ENCODE measurements at regions not wholly inside any gene's neighbourhood (a gene's known extent, or its start where the extent isn't known, plus 50 kb on each side); places are given as distances from the start of the nearest gene placed in this dataset.

GRCh38 chr4:57665806-57666205 lies 555.6 kb upstream of the IGFBP7 start:
- ATAC-seq (ENCODE audit: insufficient number of reproducible peaks, low FRiP score, low read depth) (no peak), DNase-seq (ENCODE audit: low spot score) (no peak)
- Histone ChIP-seq H3K4me3 (no peak overlapping the region), H3K36me3 (no peaks in the 10 kb centered on the region), H3K4me1 (ENCODE audit: control insufficient read depth in 1 of 2, low read depth in 2 of 2) (no peaks in the 10 kb centered on the region), H3K9me3 (no peaks in the 10 kb centered on the region), H3K27me3 (replicated peaks; ENCODE audit: insufficient read depth) (no peaks in the 10 kb centered on the region), H3K27ac (no peak overlapping the region)
- no peak for TF ChIP-seq CTCF (IDR thresholded peaks at IDR 0.05)

- Histone ChIP-seq H3K4me1 (ENCODE audit: control insufficient read depth in 1 of 2, low read depth in 2 of 2) (no peaks in the 10 kb centered on the region), H3K4me3 (no peak overlapping the region), H3K9me3 (no peaks in the 10 kb centered on the region), H3K27ac (no peak overlapping the region), H3K36me3 (no peaks in the 10 kb centered on the region), H3K27me3 (replicated peaks; ENCODE audit: insufficient read depth) (no peaks in the 10 kb centered on the region)
- ATAC-seq (ENCODE audit: insufficient number of reproducible peaks, low FRiP score, low read depth) (no peak), DNase-seq (ENCODE audit: low spot score) (no peak)
- TF ChIP-seq CTCF (IDR thresholded peaks at IDR 0.05) = no peak
Measured at GRCh38 chr4:57661517-57662090, 551.4 kb upstream of the IGFBP7 start.

- Histone ChIP-seq H3K27me3 (replicated peaks; ENCODE audit: insufficient read depth) (no peaks in the 10 kb centered on the region), H3K9me3 (no peaks in the 10 kb centered on the region), H3K36me3 (no peaks in the 10 kb centered on the region), H3K4me1 (ENCODE audit: control insufficient read depth in 1 of 2, low read depth in 2 of 2) (no peaks in the 10 kb centered on the region), H3K4me3 (no peak overlapping the region), H3K27ac (no peak overlapping the region)
- ATAC-seq (ENCODE audit: insufficient number of reproducible peaks, low FRiP score, low read depth) = no peak
- no peak for DNase-seq (ENCODE audit: low spot score)
- TF ChIP-seq CTCF (IDR thresholded peaks at IDR 0.05) = no peak
Measured at GRCh38 chr4:57658673-57659072, 548.5 kb upstream of the IGFBP7 start.

- Histone ChIP-seq H3K27me3 (replicated peaks; ENCODE audit: insufficient read depth) (no peaks in the 10 kb centered on the region), H3K36me3 (no peaks in the 10 kb centered on the region), H3K4me1 (ENCODE audit: control insufficient read depth in 1 of 2, low read depth in 2 of 2) (no peaks in the 10 kb centered on the region), H3K27ac (no peak overlapping the region), H3K9me3 (no peaks in the 10 kb centered on the region), H3K4me3 (no peak overlapping the region)
- no peak for TF ChIP-seq CTCF (IDR thresholded peaks at IDR 0.05)
- ATAC-seq (ENCODE audit: insufficient number of reproducible peaks, low FRiP score, low read depth) = no peak
- DNase-seq (ENCODE audit: low spot score) = no peak
Measured at GRCh38 chr4:57658188-57658587, 548.0 kb upstream of the IGFBP7 start.

- TF ChIP-seq CTCF (IDR thresholded peaks at IDR 0.05) = no peak
- Histone ChIP-seq H3K36me3 (no peaks in the 10 kb centered on the region), H3K9me3 (no peaks in the 10 kb centered on the region), H3K4me3 (no peak overlapping the region), H3K4me1 (ENCODE audit: control insufficient read depth in 1 of 2, low read depth in 2 of 2) (no peaks in the 10 kb centered on the region), H3K27me3 (replicated peaks; ENCODE audit: insufficient read depth) (no peaks in the 10 kb centered on the region), H3K27ac (no peak overlapping the region)
- DNase-seq (ENCODE audit: low spot score) (no peak), ATAC-seq (ENCODE audit: insufficient number of reproducible peaks, low FRiP score, low read depth) (no peak)
Measured at GRCh38 chr4:57655342-57655741, 545.2 kb upstream of the IGFBP7 start.

All from thoracic aorta (tissue), 2 donors.